ENCODE measurements at regions not wholly inside any gene's neighbourhood (a gene's known extent, or its start where the extent isn't known, plus 50 kb on each side); places are given as distances from the start of the nearest gene placed in this dataset.

DNA sequence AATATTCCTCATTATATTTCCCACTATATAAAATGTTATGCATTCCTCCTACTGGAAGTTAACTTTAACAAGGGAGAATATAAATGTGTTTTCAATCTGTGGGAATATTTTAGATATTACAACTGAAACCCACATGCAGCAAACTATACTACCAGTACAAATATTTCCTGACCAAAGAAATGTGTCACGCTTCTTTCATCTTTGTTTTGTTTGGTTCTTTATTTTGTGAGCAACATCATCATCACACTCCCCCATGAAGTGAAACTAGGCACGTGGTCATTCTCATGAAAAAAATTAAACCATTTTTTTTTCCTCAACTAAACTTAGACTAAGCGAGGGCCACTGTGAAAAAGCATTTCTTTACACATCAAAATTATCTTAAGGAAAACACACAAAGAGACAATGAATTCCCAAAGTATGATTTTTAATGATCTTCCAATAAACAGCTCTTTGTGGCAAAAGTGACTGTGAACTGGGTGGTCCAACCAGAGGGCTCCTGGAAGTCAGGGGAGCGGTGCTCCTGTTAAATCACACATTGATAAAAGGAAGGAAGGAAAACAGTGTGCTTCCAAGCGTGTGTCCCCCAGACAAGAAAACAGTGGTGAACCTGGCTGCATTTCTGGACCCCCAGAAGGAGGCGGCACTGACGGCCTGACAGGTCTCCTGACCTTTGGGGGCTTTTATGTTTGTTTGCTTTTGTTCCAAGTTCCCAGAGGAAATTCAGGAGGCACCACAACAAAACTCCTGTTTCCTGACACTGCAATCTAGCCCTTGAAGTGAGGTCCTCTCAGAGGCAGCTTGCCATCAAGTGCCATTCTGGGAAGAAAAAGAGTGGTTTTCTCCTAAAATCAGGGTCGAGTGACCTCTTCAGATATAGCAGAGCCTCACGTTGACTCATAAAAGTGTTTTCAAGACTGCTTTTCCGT is 166.8 kb upstream of the FOXQ1 start:
- no peak for DNase-seq

DNA sequence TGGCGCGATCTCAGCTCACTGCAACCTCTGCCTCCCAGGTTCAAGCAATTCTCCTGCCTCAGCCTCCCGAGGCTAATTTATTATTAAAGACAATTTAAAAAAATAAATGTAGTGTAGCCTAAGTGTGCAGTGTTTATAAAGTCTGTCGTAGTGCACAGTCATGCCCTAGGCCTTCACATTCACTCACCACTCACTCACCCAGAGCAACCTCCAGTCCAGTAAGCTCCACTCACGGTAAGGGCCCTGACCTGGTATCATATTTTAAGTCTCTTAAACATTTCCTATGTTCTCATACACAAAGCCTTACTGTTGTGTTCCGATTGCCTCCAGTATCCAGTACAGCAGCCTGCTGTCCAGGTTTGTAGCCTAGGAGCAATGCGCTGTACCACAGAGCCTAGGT is 168.2 kb upstream of the FOXQ1 start:
- no peak for DNase-seq

- DNase-seq = no peak
These were observed 172.6 kb upstream of the FOXQ1 start for GRCh38 chr6:1139155-1139890.

GRCh38 chr6:1137849-1138248 is 174.0 kb upstream of the FOXQ1 start:
- DNase-seq = no peak

DNA sequence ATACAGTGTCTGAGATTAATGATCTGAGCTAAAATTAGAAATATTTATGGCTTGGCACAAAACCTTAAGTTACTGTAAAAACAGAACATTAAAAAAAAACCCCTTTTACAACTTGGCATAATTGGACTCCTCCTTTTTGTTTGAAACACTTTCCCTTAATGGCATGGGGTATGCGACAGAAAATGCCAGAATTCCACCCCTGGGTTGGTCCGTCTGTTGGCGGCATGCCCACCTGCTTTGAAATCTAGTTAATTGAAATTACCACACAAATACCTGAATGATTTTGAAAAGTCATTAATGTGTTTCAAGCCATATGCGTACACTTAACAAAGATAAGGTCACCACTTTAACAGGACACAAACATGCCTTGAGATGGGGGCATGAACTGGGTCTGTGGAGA is 175.1 kb upstream of the FOXQ1 start:
- no peak for DNase-seq

DNA sequence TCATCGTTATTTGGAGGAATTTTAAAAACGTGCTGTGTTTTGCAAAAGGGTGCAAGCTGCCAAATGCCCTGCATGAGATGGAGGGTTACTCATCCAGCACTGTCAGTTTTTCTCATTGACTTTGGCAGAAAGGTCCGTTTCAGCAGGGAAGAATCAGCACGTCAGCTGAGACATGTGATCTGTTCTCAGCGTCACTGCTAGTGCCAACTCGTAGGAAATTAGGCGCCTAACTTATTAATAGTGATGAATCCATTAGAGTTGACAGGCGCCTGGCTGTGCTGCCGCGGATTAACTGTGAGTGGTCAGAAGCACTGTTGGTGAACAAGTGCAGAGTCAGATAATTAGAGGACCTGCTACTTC is 175.5 kb upstream of the FOXQ1 start:
- no peak for DNase-seq

DNA sequence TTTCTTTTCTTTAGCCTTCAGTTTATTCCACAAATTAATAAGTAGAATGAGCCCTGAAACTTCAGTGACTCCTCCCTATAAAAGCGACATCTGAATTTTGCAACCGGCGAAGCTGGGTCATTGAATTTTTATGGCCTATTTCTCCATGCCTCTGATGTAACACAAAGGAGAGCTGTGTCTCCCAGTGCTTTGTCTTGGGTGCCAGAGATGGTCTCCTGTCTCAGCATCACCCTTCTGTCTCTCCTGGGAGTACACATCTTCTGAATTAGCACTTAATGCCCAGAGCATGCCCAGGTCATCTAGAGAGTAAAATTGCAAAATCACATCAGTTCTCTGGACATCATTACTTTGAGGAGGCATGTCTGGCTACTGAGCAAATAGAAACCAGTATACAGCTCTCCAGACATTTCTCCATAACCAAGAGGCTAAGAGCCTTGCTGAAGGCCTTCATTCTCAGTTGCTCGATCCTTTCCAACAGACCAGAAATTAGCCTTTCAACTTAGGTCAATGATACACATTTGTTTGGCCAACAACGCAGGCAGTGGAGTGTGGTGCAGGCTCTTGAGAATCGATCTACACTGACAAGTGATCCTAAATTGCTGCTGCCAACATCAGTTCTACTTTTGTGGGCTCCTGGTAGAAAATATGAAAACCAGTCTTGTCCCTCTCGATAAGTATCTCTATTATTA is 176.0 kb upstream of the FOXQ1 start:
- DNase-seq = no peak

- DNase-seq = no peak
These were observed 180.4 kb upstream of the FOXQ1 start for GRCh38 chr6:1131285-1132079.

- DNase-seq = no peak
These were observed 181.2 kb upstream of the FOXQ1 start for GRCh38 chr6:1130709-1131108.

DNA sequence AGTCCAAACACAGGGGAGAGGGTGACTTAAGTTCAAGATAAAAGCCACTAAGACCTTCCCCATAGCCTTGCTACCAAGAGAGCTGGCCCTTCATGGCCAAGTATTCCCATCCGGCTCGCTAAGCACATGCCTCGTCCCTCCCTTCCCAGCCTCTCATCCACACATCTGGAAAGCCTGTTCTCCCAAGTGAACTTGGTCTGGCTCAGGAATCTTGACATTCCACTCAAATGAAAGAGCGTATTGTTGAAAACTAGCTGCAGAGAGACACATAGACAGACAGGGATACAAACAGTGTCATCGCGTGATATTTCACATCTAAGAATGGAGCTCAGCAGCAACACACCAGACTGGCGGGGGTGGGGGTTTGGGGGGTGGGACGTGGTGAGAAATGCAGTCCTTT is 182.8 kb upstream of the FOXQ1 start:
- DNase-seq = no peak

DNA sequence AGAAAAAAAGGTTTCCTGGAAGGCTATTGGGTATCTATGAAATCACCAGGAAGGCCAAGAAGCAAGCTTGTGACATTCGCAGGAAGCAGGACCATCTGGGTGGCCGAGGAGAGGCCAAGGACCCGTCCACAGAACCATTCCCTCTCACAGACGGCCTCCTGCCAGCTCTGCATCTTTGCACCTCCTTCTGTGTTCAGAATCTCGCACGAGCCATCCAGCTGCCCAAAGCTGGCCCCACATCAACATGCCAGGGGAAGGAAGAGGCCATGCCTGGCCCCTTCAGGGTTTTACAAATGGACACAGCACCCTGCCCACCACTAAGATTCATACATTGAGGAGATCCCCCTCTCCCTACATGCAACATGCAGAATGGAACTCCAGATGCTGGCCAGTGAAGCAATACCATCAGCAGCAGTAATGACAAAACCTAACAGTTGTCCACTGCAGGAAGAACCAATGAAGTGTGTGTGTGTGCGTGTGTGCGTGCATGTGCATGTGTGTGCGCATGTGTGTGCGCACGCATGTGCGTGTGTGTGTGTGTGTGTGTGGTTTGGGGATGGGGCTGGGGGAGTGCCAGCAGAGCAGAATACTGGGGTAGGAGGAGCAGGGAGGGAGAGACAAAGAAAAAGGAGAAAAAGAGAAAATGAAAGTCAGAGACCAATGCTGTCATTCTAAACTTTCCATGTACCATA is 184.2 kb upstream of the FOXQ1 start:
- DNase-seq = no peak

GRCh38 chr6:1127129-1127528 is 184.8 kb upstream of the FOXQ1 start:
- no peak for DNase-seq

DNA sequence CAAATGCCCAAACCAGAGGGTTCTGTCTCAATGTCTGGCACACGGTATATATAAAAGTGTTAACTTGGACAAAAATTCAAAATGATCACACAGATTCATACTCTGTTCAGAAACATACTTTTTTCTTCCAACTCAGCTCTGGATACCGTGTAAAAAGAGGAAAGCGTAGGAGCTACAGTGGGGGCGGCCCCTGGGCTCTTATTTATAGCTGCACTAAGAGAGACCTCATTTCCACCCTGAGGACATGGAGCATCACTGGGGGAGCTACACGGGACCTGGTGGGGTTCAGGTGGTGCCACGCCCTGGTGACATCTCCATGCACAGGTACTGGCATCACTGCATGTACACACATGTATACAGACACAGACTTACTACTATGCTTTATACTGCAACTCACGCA is 185.9 kb upstream of the FOXQ1 start:
- DNase-seq = no peak

DNA sequence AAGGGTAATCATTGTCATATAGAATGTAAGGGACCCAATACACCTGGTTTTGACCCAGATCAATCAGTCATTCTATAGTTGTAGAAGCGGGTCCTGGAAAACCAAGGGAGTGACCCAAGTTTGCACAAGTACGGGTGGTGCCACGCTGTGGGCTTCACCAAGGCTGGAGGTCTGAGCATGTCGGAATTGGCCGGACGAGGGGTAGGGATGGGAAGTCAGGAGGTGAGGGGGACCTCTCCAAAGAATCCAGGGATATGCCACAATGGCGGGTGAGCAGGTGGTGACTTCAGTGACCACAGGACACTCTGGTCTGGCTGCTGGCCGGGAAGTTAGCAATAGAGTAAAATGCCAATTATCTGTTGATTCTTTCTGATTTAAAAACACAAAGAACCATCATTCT is 186.6 kb upstream of the FOXQ1 start:
- no peak for DNase-seq

DNA sequence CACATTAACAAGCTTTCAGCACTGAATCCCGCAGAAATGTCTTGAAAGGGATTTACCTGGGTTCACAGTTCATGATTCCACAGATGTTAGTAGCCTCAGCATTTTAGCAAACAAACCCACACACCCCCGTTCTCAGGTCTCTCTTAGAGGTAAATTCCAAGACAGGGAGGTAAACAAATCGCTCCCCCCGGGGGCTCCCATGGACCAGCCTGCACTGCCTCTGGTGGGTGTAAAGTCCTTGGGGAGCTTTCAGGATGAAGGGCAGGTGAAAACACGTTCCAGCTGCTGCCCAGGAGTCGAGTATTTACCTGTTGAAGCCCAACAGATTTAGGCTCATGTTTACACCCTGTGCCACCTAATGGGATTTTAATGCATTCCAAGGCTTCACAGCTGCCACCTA is 187.0 kb upstream of the FOXQ1 start:
- DNase-seq = no peak

- DNase-seq = no peak
These were observed 188.2 kb upstream of the FOXQ1 start for GRCh38 chr6:1123386-1124375.

- DNase-seq = no peak
These were observed 189.8 kb upstream of the FOXQ1 start for GRCh38 chr6:1122083-1122482.

DNA sequence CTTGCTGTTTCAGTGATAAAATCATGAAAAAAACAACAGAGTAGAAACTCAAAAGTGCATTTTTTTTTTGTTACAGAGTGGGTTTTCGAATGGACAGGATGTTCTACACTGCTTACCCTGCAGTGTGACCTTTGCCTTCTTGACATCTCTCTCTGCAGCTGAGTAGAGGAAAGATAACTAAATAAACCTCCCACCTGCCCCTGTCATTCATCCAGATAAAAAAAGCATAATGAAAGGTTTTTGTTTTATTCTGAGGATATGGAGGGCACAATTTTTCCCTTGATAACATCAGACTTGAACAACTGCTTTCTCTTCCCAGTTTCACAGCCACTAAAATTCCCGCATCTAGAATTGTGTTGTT is 193.6 kb upstream of the FOXQ1 start:
- DNase-seq = no peak

- no peak for DNase-seq
These were observed 194.2 kb upstream of the FOXQ1 start for GRCh38 chr6:1117530-1118286.

DNA sequence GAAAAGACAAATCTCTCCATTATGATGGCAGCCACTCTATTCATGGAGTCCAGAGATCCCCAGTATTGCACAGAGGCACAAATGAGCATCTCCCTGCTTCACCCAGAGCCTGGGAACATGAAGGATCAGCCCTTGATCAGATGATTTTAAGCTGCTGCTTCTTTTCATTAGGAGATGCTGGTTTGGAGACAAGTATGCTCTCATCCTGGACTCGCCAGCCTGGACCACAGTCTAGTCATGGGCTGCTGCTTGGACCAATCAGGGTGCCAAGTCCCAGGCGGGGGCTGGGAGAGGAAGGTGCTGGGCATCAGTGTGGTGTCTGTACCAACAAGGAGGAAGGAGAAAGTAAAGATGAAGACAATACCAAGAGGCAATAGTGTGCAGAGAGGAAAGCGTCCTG is 195.7 kb upstream of the FOXQ1 start:
- DNase-seq = no peak
